B cell (primary cell): ENCODE measurements at regions not wholly inside any gene's neighbourhood (a gene's known extent, or its start where the extent isn't known, plus 50 kb on each side); places are given as distances from the start of the nearest gene placed in this dataset.

Experiments used
- EZH2 ChIP-seq: IDR thresholded peaks from 2 replicates; pipeline ENCODE4 v1.6.1; 2012; ENCODE audit warnings: borderline replicate concordance, low read depth, mild to moderate bottlenecking, moderate library complexity, low read length; ENCODE audit not compliant: insufficient read depth, poor library complexity, severe bottlenecking
- TF ChIP-seq, protein P1 (sequence below): fragments of 200-600 bp; IDR thresholded peaks from one replicate; pipeline ENCODE4 v1.8.0; 2022; ENCODE audit warnings: antibody characterized with exemption, mild to moderate bottlenecking

DNA sequence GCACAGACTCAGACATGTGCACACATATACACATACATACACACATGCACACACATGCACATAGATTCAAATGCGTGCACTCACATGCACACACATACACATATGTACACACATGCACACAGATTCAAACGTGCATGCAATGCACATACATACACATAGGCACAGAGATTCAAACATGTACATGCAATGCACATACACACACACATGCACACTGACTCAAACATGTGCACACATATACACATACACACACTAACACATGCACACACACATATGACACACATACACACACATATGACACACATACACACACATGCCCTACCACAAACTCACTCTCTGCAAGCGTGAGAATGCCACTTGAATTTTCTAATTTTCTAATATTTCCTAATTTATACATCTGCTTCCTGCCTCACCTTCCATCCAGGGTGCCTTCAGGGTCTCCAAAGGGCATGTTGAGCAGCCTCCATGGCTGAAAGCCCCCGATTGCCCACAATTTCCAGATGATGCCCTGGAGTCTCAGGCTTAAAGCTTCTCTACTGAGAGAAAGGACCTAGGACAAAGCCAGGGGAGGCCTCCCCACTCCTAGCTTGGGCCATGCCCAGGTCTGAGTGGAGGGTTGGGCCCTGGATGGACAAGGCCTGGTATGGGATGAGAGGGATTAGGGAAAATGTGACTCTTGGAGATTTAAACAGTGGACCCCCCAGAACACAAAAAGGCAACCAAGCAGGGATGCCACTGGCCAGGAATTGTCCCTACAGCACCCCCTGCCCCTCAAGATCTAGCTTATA is 487.1 kb downstream of the TCERG1L start:
- TF ChIP-seq, protein P1, sequence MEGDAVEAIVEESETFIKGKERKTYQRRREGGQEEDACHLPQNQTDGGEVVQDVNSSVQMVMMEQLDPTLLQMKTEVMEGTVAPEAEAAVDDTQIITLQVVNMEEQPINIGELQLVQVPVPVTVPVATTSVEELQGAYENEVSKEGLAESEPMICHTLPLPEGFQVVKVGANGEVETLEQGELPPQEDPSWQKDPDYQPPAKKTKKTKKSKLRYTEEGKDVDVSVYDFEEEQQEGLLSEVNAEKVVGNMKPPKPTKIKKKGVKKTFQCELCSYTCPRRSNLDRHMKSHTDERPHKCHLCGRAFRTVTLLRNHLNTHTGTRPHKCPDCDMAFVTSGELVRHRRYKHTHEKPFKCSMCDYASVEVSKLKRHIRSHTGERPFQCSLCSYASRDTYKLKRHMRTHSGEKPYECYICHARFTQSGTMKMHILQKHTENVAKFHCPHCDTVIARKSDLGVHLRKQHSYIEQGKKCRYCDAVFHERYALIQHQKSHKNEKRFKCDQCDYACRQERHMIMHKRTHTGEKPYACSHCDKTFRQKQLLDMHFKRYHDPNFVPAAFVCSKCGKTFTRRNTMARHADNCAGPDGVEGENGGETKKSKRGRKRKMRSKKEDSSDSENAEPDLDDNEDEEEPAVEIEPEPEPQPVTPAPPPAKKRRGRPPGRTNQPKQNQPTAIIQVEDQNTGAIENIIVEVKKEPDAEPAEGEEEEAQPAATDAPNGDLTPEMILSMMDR: no peak
- TF ChIP-seq EZH2: no peak
